DMS79 treated with DMSO at 0.1 percent for 48 hours (cell line): ENCODE measurements at regions not wholly inside any gene's neighbourhood (a gene's known extent, or its start where the extent isn't known, plus 50 kb on each side); places are given as distances from the start of the nearest gene placed in this dataset.
"Not testable (repeated sequence)": the region's sequence is repeated elsewhere in the genome, so short reads cannot be mapped to it uniquely, and the experiment has no call there.

Source experiments
- DNase-seq: peaks from one replicate; lab custom pipeline; 2025; lab: John Stamatoyannopoulos, UW

DNA sequence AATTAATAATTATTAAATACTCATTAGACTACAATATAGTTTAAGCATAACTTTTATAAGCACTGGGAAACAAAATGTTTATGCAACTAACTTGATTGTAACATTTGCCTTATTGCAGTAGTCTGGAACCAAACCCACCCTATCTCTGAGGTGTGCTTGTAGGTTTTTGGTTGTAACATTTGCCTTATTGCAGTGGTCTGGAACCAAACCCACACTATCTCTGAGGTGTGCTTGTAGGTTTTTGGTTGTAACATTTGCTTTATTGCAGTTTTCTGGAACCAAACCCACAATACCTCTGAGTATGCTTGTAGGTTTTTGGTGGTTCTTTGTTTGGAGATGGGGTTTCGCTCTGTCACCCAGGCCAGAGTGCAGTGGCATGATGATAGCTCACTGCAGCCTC, 1376.4 kb upstream of the DEFB115 start:
- not testable (repeated sequence) for DNase-seq

DNA sequence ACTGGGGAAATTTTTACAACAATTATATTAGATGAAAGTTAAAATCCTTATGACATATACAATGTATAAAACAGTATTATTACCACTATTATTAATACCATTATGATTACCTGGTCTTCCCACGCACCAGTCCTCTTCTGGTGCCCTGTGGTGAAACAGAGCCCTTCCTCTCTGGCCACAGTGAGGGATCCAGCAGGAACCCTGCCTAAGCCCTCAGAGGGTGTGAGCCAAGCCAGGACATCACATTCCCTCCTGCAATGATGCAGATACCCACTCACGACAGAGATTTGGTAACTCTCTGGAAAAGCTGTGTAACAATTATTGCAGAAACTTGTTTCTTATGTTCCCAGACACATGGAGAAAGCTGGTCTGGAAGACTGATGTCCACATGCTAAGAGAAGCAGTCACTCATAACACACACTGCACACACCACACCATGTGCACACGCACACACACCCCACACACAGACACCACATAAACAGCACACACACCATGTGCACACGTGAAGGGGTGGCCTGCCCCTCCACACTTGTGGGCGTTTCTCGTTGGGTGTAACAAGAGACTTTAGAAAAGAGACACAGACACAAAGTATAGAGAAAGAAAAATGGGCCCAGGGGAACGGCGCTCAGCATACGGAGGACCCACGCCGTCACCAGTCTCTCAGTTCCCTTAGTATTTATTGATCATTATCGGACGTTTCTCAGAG, 1373.8 kb upstream of the DEFB115 start:
- not testable (repeated sequence) for DNase-seq

DNA sequence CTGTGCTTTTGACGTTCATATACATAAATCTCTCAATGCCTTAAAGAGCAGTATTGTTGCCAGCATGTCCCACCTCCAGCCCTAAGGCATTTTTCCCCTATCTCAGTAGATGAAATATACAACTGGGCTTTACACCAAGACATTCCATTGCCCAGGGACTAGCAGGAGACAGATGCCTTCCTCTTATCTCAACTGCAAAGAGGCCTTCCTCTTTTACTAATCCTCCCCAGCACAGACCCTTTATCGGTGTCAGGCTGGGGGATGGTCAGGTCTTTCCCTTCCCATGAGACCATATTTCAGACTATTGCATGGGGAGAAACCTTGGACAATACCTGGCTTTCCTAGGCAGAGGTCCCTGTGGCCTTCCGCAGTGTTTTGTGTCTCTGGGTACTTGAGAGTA, 1373.1 kb upstream of the DEFB115 start:
- not testable (repeated sequence) for DNase-seq

DNA sequence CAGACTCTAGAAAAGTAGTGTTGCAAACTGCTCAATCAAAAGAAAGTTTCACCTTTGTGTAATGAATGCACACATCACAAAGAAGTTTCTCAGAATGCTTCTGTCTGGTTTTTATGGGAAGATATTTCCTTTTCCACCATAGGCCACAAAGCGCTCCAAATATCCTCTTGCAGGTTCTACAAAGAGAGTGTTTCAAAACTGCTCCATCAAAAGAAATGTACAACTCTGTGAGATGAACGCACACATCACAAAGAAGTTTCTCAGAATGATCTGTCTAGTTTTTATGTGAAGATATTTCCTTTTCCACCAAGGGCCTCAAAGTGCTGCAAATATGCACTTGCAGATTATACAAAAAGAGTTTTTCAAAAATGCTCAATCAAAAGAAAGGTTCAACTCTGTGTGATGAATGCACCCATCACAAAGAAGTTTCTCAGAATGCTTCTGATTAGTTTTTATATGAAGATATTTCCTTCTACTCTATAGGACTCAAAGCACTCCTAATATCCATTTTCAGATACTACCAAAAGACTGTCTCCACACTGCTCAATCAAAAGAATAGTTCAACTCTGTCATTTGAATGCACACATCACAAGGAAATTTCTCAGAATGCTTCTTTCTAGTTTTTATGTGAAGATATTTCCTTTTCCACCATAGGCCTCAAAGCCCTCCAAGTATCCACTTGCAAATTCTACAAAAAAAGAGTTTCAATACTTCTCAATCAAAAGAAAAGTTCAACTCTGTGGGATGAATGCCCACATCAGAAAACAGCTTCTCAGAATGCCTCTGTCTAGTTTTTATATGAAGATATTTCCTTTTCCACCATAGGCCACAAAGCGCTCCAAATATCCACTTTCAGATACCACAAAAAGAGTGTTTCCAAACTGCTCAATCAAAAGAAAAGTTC, 1371.9 kb upstream of the DEFB115 start:
- not testable (repeated sequence) for DNase-seq

- DNase-seq, result not testable (repeated sequence)
These were observed 1365.9 kb upstream of the DEFB115 start for GRCh38 chr20:29891555-29891954.
